GM21737 (cell line): ENCODE measurements at regions not wholly inside any gene's neighbourhood (a gene's known extent, or its start where the extent isn't known, plus 50 kb on each side); places are given as distances from the start of the nearest gene placed in this dataset.
"Not testable (repeated sequence)": the region's sequence is repeated elsewhere in the genome, so short reads cannot be mapped to it uniquely, and the experiment has no call there.

ENCODE experiments used
- ATAC-seq: cut with Tn5 transposase; IDR thresholded peaks from one replicate; pipeline ENCODE4 v1.9.1; 2021; ENCODE audit warnings: mild to moderate bottlenecking, moderate library complexity; ENCODE audit not compliant: unreplicated experiment

- no peak for ATAC-seq
These were observed 56.4 kb upstream of the RBMS1 start for GRCh38 chr2:160550048-160550447.

DNA sequence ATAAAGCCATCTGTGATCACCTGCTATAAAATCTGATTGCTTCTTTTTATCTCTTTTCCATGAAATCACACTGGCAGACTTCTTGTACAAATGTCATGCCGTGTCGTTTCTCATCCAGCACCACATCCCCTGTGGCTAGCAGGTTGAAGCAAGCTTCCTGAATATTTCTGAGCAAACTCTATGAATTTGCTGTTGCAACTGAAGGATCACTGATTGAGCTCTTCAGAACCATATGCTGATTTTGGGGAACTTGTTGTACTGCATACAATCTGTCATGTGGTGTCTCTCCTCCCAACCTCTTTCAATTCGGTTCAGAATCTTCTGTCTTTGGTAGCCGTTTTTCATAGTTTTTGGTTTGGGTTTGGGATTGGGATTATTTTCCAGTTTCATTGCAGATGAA is 57.7 kb upstream of the RBMS1 start:
- no peak for ATAC-seq

GRCh38 chr2:160555420-160556071 is 61.9 kb upstream of the RBMS1 start:
- no peak for ATAC-seq

- ATAC-seq: no peak
These were observed 64.3 kb upstream of the RBMS1 start for GRCh38 chr2:160557903-160558302.

DNA sequence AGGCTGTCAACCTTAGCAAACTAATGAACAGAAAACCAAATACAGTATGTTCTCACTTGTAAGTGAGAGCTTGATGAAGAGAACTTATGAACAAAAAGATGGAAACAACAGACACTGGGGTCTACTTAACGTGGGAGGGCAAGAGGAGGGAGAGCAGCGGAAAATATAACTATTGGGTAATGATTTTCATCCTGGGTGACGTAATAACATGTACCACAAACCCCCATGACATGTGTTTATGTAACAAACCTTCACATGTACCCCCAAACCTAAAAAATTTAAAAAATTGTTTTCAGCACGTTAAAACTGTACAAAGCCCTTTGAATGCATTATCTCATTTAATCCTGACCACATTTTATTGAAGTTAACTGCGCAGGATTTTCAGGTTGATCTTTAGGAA is 64.9 kb upstream of the RBMS1 start:
- no peak for ATAC-seq

GRCh38 chr2:160561551-160562295 is 68.1 kb upstream of the RBMS1 start:
- no peak for ATAC-seq

DNA sequence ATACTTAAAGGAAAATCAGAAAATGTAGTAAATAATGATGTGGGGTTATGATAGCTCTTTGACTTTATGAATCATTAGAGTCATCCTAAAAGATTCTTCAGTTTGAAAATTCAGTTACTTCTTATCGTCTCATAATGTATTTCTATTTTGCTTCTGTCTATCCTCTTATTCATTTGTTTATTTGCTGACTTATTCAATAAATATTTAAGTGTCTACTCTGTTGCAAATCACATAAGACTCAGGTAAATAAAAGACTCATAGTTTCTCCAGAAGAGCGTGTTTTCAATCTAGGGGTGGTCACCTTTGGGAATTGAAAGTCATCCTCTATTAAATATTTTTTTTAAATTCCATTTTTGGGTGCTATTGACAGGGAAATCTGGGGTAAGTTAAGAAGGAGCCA is 69.1 kb upstream of the RBMS1 start:
- ATAC-seq: no peak

GRCh38 chr2:160564591-160564990 is 71.0 kb upstream of the RBMS1 start:
- ATAC-seq: no peak

GRCh38 chr2:160565099-160565845 is 71.7 kb upstream of the RBMS1 start:
- no peak for ATAC-seq

DNA sequence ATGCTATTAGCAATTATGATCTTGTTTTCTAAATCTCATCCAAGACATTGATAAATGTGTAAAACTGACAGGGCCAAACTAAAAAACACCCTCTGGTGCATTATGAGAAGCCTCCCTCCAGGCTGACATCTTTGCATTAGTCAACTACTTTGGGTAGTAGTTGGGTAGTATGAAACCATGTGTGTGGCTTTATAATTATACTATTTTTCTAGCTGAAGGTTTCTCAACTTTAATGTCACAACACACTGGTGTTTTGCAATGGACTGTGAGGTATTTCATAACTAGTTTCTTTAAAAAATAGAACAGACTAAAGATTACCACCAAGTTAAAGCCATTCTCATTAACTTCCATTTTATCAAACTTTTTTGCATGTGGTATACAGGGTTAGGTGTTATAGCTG is 73.1 kb upstream of the RBMS1 start:
- no peak for ATAC-seq

DNA sequence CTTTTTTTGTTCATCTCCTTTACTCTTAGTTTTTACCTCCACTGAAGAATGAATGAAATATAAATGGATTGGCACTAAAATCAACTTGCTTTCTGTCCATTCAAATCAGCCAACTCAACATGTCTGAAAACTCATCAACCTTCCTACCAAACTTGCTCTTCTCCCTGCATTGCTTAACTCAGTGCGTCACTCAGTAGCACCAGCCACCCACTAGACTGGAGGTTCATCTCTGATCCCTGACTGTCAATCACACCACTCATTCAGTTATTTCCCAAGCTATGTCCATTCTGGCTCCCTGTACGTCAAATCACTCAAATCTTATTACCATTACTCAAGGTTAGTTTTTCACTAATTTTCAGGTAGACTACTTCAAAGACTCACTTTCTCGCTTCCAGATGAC is 75.2 kb upstream of the RBMS1 start:
- ATAC-seq: no peak

GRCh38 chr2:160570376-160570775 is 76.8 kb upstream of the RBMS1 start:
- ATAC-seq: no peak

GRCh38 chr2:160574468-160575140 is 81.0 kb upstream of the RBMS1 start:
- ATAC-seq: no peak

GRCh38 chr2:160575368-160575767 is 81.8 kb upstream of the RBMS1 start:
- no peak for ATAC-seq

DNA sequence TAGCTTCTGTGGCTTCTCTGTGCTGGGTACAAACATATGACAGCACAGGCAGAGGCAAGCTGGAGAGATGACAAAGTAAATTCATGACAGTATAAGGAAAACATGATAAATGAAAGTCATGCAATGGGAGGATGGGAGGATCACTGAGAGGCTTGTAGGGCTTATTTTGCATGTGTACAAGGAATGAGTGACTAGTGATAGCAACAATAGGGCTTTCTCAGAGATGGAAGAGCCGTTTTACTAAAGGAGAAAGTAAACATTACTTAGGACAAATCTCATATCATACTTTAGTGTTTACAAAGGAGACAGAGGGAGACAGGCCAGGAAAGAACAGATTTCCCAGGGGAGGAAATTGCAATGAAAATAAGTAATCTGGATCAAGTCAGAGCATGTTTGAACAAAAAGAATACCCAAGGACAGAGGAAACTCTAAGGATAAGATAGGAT is 82.5 kb upstream of the RBMS1 start:
- ATAC-seq: no peak

DNA sequence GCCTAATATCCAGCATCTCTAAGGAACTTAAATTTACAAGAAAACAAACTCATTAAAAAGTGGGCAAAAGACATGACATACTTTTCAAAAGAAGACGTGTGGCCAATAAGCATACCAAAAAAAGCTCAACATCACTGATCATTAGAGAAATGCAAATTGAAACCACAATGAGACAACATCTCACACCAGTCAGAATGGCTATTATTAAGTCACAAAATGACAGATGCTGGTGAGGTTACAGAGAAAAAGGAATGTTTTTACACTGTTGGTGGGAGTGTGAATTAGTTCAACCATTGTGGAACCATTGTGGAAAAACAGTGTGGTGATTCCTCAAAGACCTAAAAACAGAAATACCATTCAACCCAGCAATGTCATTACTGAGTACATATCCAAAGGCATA is 83.5 kb upstream of the RBMS1 start:
- not testable (repeated sequence) for ATAC-seq

GRCh38 chr2:160581035-160581434 is 87.4 kb upstream of the RBMS1 start:
- no peak for ATAC-seq

- no peak for ATAC-seq
These were observed 87.8 kb upstream of the RBMS1 start for GRCh38 chr2:160581448-160581847.

DNA sequence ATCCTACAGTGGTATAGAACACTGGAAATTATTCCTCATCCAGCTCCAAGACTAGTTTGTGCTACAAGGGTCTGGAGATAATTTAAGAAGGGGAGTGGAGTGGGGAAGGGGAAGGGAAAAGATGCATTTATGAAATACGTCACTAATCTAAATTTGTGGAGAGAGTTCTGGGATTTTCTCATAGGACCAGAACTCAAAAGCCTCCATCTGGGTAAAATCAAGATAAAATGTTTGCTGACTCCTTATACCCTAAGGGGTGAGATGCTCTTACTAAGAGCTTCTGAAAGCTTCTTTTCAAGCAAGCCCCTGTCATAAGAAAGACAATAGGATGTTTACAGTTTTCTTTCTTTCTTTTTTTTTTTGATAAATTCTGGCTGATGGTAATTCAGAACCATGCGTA is 88.5 kb upstream of the RBMS1 start:
- ATAC-seq: no peak

GRCh38 chr2:160582490-160583145 is 89.0 kb upstream of the RBMS1 start:
- ATAC-seq: no peak

DNA sequence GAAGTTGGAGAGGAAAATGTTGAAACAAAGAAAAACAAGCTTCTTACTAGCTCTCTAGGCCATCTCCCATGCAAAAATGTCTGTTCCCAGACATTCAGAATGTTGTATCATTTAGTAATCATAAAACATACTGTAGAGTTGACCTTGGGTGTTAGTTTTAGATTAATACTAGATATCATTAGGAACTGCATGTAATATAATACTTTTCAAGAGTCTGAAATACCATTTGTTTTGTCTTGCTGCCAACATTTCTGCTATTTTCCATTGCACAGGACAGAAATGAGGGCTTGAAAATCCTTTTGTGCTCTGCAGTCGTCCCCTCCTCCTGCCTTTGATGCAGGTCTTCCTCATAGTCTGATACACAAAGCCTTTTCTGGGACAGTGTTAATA is 89.5 kb upstream of the RBMS1 start:
- ATAC-seq: no peak
